ENCODE measurements at regions not wholly inside any gene's neighbourhood (a gene's known extent, or its start where the extent isn't known, plus 50 kb on each side); places are given as distances from the start of the nearest gene placed in this dataset.

- ATAC-seq = no peak
- intact Hi-C loops (cut with micrococcal nuclease) = loop anchor here (5.0 kb wide), 1 partner anchor 622 kb away; no protein-coding TSS in a partner anchor
- no peaks in the 10 kb centered on the region for H3K4me1 ChIP-seq (ENCODE audit: control insufficient read depth, insufficient read depth, low read length)
- H3K27me3 Mint-ChIP-seq (ENCODE audit: low read depth in 2 of 2) = peaks cover 19 to 29% of the 10 kb centered on the region in 2 donors
- 96% methylated on average over 5 of the region's 5 CpGs for WGBS (ENCODE audit: insufficient coverage)
- TF ChIP-seq CTCF (IDR thresholded peaks at IDR 0.05) = no peak
- H3K27ac ChIP-seq (ENCODE audit: low read length) = no peak overlapping the region
- no peak overlapping the region for H3K4me3 Mint-ChIP-seq
- peaks cover 32% of the 10 kb centered on the region for H3K27me3 ChIP-seq (ENCODE audit: control insufficient read depth, insufficient read depth, low read length)
- H3K27ac Mint-ChIP-seq = no peak overlapping the region
- no peak overlapping the region for H3K4me3 ChIP-seq (ENCODE audit: low read length)
- H3K36me3 ChIP-seq (ENCODE audit: control insufficient read depth, insufficient read depth, low read length) = no peaks in the 10 kb centered on the region
- H3K9me3 ChIP-seq (ENCODE audit: control insufficient read depth, insufficient read depth, low read length) = no peaks in the 10 kb centered on the region
- no peak for DNase-seq
- H3K9me3 Mint-ChIP-seq = no peaks in the 10 kb centered on the region
- no peaks in the 10 kb centered on the region for H3K36me3 Mint-ChIP-seq
- no peaks in the 10 kb centered on the region for H3K4me1 Mint-ChIP-seq
These were observed 64.9 kb upstream of the HSPA9 start for GRCh38 chr5:138640138-138640537.

GRCh38 chr5:138639326-138639725 is 64.1 kb upstream of the HSPA9 start:
- Mint-ChIP-seq H3K36me3 (no peaks in the 10 kb centered on the region), H3K4me3 (no peak overlapping the region)

GRCh38 chr5:138637256-138637655 is 62.1 kb upstream of the HSPA9 start:
- TF ChIP-seq CTCF (IDR thresholded peaks at IDR 0.05) = no peak
- 93% methylated on average over 4 of the region's 4 CpGs for WGBS (ENCODE audit: insufficient coverage)
- no peak overlapping the region for H3K4me3 Mint-ChIP-seq
- ATAC-seq (no peak), DNase-seq (no peak)
- Histone ChIP-seq H3K9me3 (ENCODE audit: control insufficient read depth, insufficient read depth, low read length) (no peaks in the 10 kb centered on the region), H3K4me1 (ENCODE audit: control insufficient read depth, insufficient read depth, low read length) (no peaks in the 10 kb centered on the region), H3K4me3 (ENCODE audit: low read length) (no peak overlapping the region), H3K36me3 (ENCODE audit: control insufficient read depth, insufficient read depth, low read length) (no peaks in the 10 kb centered on the region), H3K27me3 (ENCODE audit: control insufficient read depth, insufficient read depth, low read length) (peaks cover 31% of the 10 kb centered on the region), H3K27ac (ENCODE audit: low read length) (no peak overlapping the region)
- no peaks in the 10 kb centered on the region for H3K36me3 Mint-ChIP-seq
- intact Hi-C loops (cut with micrococcal nuclease) = no loop called here
- peaks cover 0 to 6% of the 10 kb centered on the region in 2 donors for H3K4me1 Mint-ChIP-seq
- H3K9me3 Mint-ChIP-seq = no peaks in the 10 kb centered on the region
- peaks cover 29 to 43% of the 10 kb centered on the region in 2 donors for H3K27me3 Mint-ChIP-seq (ENCODE audit: low read depth in 2 of 2)
- H3K27ac Mint-ChIP-seq = no peak overlapping the region

More at GRCh38 chr5:138639326-138639725, 64.1 kb upstream of the HSPA9 start:
- no peak for ATAC-seq
- H3K36me3 ChIP-seq (ENCODE audit: control insufficient read depth, insufficient read depth, low read length) = no peaks in the 10 kb centered on the region
- H3K9me3 ChIP-seq (ENCODE audit: control insufficient read depth, insufficient read depth, low read length) = no peaks in the 10 kb centered on the region
- Mint-ChIP-seq H3K27me3 (ENCODE audit: low read depth in 2 of 2) (peaks cover 19 to 33% of the 10 kb centered on the region in 2 donors), H3K4me1 (no peaks in the 10 kb centered on the region), H3K9me3 (no peaks in the 10 kb centered on the region), H3K27ac (no peak overlapping the region)
- no peak overlapping the region for H3K27ac ChIP-seq (ENCODE audit: low read length)
- intact Hi-C loops (cut with micrococcal nuclease) = no loop called here
- H3K27me3 ChIP-seq (ENCODE audit: control insufficient read depth, insufficient read depth, low read length) = peaks cover 29% of the 10 kb centered on the region
- no peak for DNase-seq
- no peak overlapping the region for H3K4me3 ChIP-seq (ENCODE audit: low read length)
- 87% methylated on average over 3 of the region's 3 CpGs for WGBS (ENCODE audit: insufficient coverage)
- no peaks in the 10 kb centered on the region for H3K4me1 ChIP-seq (ENCODE audit: control insufficient read depth, insufficient read depth, low read length)
- no peak for TF ChIP-seq CTCF (IDR thresholded peaks at IDR 0.05)

GRCh38 chr5:138636398-138636944 is 61.3 kb upstream of the HSPA9 start:
- ATAC-seq = no peak
- peaks cover 37 to 51% of the 10 kb centered on the region in 2 donors for H3K27me3 Mint-ChIP-seq (ENCODE audit: low read depth in 2 of 2)
- Histone ChIP-seq H3K27ac (ENCODE audit: low read length) (no peak overlapping the region), H3K4me1 (ENCODE audit: control insufficient read depth, insufficient read depth, low read length) (no peaks in the 10 kb centered on the region), H3K27me3 (ENCODE audit: control insufficient read depth, insufficient read depth, low read length) (peaks cover 29% of the 10 kb centered on the region), H3K4me3 (ENCODE audit: low read length) (no peak overlapping the region), H3K9me3 (ENCODE audit: control insufficient read depth, insufficient read depth, low read length) (no peaks in the 10 kb centered on the region), H3K36me3 (ENCODE audit: control insufficient read depth, insufficient read depth, low read length) (no peaks in the 10 kb centered on the region)
- intact Hi-C loops (cut with micrococcal nuclease) = no loop called here
- no peak for DNase-seq
- no peaks in the 10 kb centered on the region for H3K36me3 Mint-ChIP-seq
- 91% methylated on average over 3 of the region's 5 CpGs for WGBS (ENCODE audit: insufficient coverage)
- H3K27ac Mint-ChIP-seq = no peak overlapping the region
- peaks cover 0 to 6% of the 10 kb centered on the region in 2 donors for H3K4me1 Mint-ChIP-seq
- no peak for TF ChIP-seq CTCF (IDR thresholded peaks at IDR 0.05)
- H3K4me3 Mint-ChIP-seq = no peak overlapping the region
- no peaks in the 10 kb centered on the region for H3K9me3 Mint-ChIP-seq
